Caco-2 (cell line): ENCODE measurements at regions not wholly inside any gene's neighbourhood (a gene's known extent, or its start where the extent isn't known, plus 50 kb on each side); places are given as distances from the start of the nearest gene placed in this dataset.

Experiments
- BruUV-seq: library from RNA; stranded (reverse); fragments of 400-500 nt; replicated peaks from 2 replicates; lab custom pipeline; 2021; lab: Mats Ljungman, UMichigan
- CTCF ChIA-PET: fragments of 300-600 bp; sonication (Branson Sonifier 250); formaldehyde crosslinking; loops from one replicate; lab custom pipeline; 2022; ENCODE audit warnings: antibody characterized with exemption; lab: Charles Lee
- POLR2A ChIA-PET: fragments of 300-600 bp; sonication (Branson Sonifier 250); formaldehyde crosslinking; loops from one replicate; lab custom pipeline; 2022; ENCODE audit warnings: antibody characterized with exemption; lab: Charles Lee
- DNase-seq, 2 experiments: peaks; one replicate each; pipeline versions ENCODE4 v3.0.0 to v3.0.0-alpha.2; 2020 to 2022
- H3K27me3 ChIP-seq: replicated peaks from 2 replicates; pipeline ENCODE4 v1.6.0; 2011; ENCODE audit warnings: low read length; ENCODE audit not compliant: control insufficient read depth, insufficient read depth
- H3K36me3 ChIP-seq: 2 replicates; pipeline ENCODE4 v1.5.1; 2011; ENCODE audit warnings: low read length; ENCODE audit not compliant: control insufficient read depth, insufficient read depth
- H3K4me1 ChIP-seq: fragments of 250-450 bp; sonication (Bioruptor Pico); 2 replicates; pipeline ENCODE4 v1.5.1; 2020; ENCODE audit warnings: mild to moderate bottlenecking
- H3K4me3 ChIP-seq: 2 replicates; pipeline ENCODE4 v1.5.1; 2011; ENCODE audit warnings: low read depth, mild to moderate bottlenecking, control low read depth, low read length
- H3K9me3 ChIP-seq: fragments of 250-450 bp; sonication (Bioruptor Pico); 2 replicates; pipeline ENCODE4 v1.5.1; 2020; ENCODE audit warnings: mild to moderate bottlenecking, moderate library complexity
- H3K27ac Mint-ChIP-seq: one replicate; pipeline ENCODE4 v1.8.0; 2022; ENCODE audit warnings: mixed read lengths; ENCODE audit not compliant: unreplicated experiment
- H3K27me3 Mint-ChIP-seq: one replicate; pipeline ENCODE4 v1.8.0; 2022; ENCODE audit warnings: mixed read lengths; ENCODE audit not compliant: insufficient read depth, unreplicated experiment
- H3K36me3 Mint-ChIP-seq: one replicate; pipeline ENCODE4 v1.8.0; 2022; ENCODE audit warnings: mild to moderate bottlenecking, mixed read lengths; ENCODE audit not compliant: insufficient read depth, unreplicated experiment
- H3K4me1 Mint-ChIP-seq: one replicate; pipeline ENCODE4 v1.8.0; 2022; ENCODE audit warnings: low read depth, mixed read lengths; ENCODE audit not compliant: unreplicated experiment
- H3K4me3 Mint-ChIP-seq: one replicate; pipeline ENCODE4 v1.8.0; 2022; ENCODE audit warnings: mild to moderate bottlenecking, moderate library complexity, mixed read lengths; ENCODE audit not compliant: unreplicated experiment
- H3K9me3 Mint-ChIP-seq: one replicate; pipeline ENCODE4 v1.8.0; 2022; ENCODE audit warnings: mixed read lengths; ENCODE audit not compliant: unreplicated experiment
- intact Hi-C: fragments of 100-400 bp; cut with micrococcal nuclease; formaldehyde crosslinking; loops from one replicate; pipeline ENCODE4 v1.10.0; 2022; ENCODE audit not compliant: unreplicated experiment
- TF ChIP-seq, protein P1 (sequence below), 2 experiments: fragments of 200-600 bp in 1 of 2; IDR thresholded peaks; 1 replicate in 1 of 2; 2 replicates in 1 of 2; pipeline versions ENCODE4 v1.5.1 to v1.8.0; 2011 to 2022; ENCODE audit warnings: antibody characterized with exemption in 1 of 2, control low read depth in 1 of 2, inconsistent platforms in 1 of 2, low read depth in 1 of 2, low read length in 1 of 2, mild to moderate bottlenecking in 1 of 2, moderate library complexity in 1 of 2; ENCODE audit not compliant: insufficient read depth in 1 of 2, severe bottlenecking in 1 of 2, unreplicated experiment in 1 of 2

DNA sequence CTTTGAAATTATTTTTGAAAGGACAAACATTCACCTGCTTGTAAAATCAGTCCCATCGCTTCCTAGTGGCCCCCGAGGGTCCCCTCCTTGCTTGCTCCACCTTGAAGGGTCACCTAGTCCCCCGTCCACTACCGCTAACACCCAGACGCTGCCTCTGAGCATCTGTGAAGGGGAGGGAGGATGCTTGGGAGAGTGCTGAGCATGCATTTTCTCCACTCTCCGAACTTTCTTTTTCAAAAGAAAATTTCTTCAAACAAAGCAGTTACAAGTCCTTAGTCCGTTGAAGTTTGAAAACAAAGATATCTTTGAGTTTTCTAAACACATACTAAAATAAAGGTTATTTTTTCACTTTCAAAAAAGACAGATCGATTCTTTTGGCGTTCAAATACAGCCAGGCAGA lies 224.3 kb upstream of the ARID1B start:
- Mint-ChIP-seq H3K27me3 (peaks cover 7% of the 10 kb centered on the region), H3K36me3 (no peaks in the 10 kb centered on the region), H3K4me3 (no peak overlapping the region), H3K4me1 (no peaks in the 10 kb centered on the region), H3K27ac (no peak overlapping the region), H3K9me3 (no peaks in the 10 kb centered on the region)
- H3K4me1 ChIP-seq: no peaks in the 10 kb centered on the region
- intact Hi-C loops: no loop called here
- TF ChIP-seq, protein P1, sequence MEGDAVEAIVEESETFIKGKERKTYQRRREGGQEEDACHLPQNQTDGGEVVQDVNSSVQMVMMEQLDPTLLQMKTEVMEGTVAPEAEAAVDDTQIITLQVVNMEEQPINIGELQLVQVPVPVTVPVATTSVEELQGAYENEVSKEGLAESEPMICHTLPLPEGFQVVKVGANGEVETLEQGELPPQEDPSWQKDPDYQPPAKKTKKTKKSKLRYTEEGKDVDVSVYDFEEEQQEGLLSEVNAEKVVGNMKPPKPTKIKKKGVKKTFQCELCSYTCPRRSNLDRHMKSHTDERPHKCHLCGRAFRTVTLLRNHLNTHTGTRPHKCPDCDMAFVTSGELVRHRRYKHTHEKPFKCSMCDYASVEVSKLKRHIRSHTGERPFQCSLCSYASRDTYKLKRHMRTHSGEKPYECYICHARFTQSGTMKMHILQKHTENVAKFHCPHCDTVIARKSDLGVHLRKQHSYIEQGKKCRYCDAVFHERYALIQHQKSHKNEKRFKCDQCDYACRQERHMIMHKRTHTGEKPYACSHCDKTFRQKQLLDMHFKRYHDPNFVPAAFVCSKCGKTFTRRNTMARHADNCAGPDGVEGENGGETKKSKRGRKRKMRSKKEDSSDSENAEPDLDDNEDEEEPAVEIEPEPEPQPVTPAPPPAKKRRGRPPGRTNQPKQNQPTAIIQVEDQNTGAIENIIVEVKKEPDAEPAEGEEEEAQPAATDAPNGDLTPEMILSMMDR (IDR thresholded peaks at IDR 0.05; ENCODE audit: insufficient read depth in 1 of 2, low read depth in 1 of 2, low read length in 1 of 2, severe bottlenecking in 1 of 2, unreplicated experiment in 1 of 2): no peak
- no peaks in the 10 kb centered on the region for H3K27me3 ChIP-seq
- POLR2A ChIA-PET: no interaction called here
- no peak overlapping the region for H3K4me3 ChIP-seq
- no TSS peak for BruUV-seq
- no peak for DNase-seq
- no peaks in the 10 kb centered on the region for H3K9me3 ChIP-seq
- H3K36me3 ChIP-seq: no peaks in the 10 kb centered on the region
- CTCF ChIA-PET: no interaction called here

DNA sequence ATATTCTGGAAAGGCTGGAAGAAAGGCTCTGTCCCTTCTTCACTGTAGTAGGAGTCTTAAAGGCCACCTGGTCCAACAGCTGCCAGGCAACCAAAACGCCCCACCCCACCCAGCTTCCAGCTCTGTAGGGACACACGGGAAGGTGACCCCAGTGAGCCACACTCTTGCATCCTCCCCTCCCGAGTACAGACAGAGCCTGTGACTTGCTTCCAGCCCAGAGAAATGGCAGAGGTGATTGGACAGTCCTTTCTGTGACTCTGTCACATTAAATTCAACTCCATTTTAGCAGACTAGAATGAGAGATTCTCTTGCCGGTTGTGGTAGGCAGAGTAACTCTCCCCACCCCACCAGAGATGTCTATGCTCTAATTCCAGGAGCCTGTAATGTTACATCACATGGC lies 226.2 kb upstream of the ARID1B start:
- Histone ChIP-seq H3K4me3 (no peak overlapping the region), H3K36me3 (no peaks in the 10 kb centered on the region), H3K27me3 (no peaks in the 10 kb centered on the region), H3K4me1 (no peaks in the 10 kb centered on the region), H3K9me3 (no peaks in the 10 kb centered on the region)
- Mint-ChIP-seq H3K4me1 (no peaks in the 10 kb centered on the region), H3K4me3 (no peak overlapping the region), H3K9me3 (no peaks in the 10 kb centered on the region), H3K27me3 (peaks cover 7% of the 10 kb centered on the region), H3K27ac (no peak overlapping the region), H3K36me3 (no peaks in the 10 kb centered on the region)
- TF ChIP-seq, protein P1 (IDR thresholded peaks at IDR 0.05; ENCODE audit: insufficient read depth in 1 of 2, low read depth in 1 of 2, low read length in 1 of 2, severe bottlenecking in 1 of 2, unreplicated experiment in 1 of 2): no peak
- ChIA-PET CTCF (no interaction called here), POLR2A (no interaction called here)
- DNase-seq: no peak
- intact Hi-C loops: no loop called here
- BruUV-seq: no TSS peak

DNA sequence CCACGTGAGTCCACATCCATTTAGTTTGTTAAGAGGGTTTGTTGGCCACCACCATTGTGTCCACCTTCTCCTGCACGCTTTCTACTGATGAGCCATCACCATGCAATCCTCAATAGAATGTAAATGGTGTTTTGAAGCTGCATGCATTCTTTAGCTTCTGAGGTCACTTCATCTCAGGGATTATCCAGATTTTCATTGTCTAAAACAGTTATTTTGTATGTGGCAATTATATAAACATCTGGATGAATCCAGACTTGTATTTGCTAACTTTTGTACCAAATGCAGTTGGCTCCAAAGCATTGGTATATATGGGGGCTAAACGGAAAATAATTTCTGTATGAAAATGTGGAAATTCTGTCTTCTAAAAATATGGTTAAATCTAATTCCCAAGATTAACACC lies 231.2 kb upstream of the ARID1B start:
- Mint-ChIP-seq H3K27ac (no peak overlapping the region), H3K27me3 (peaks cover 17% of the 10 kb centered on the region), H3K4me3 (no peak overlapping the region), H3K9me3 (no peaks in the 10 kb centered on the region), H3K36me3 (no peaks in the 10 kb centered on the region), H3K4me1 (no peaks in the 10 kb centered on the region)
- ChIA-PET CTCF (no interaction called here), POLR2A (no interaction called here)
- intact Hi-C loops: no loop called here
- no peaks in the 10 kb centered on the region for H3K27me3 ChIP-seq
- H3K4me3 ChIP-seq: no peak overlapping the region
- no peaks in the 10 kb centered on the region for H3K4me1 ChIP-seq
- no TSS peak for BruUV-seq
- no peaks in the 10 kb centered on the region for H3K36me3 ChIP-seq
- H3K9me3 ChIP-seq: no peaks in the 10 kb centered on the region
- DNase-seq: no peak
- TF ChIP-seq, protein P1 (IDR thresholded peaks at IDR 0.05; ENCODE audit: insufficient read depth in 1 of 2, low read depth in 1 of 2, low read length in 1 of 2, severe bottlenecking in 1 of 2, unreplicated experiment in 1 of 2): no peak
